CD8-positive, alpha-beta memory T cell (primary cell): ENCODE measurements at regions not wholly inside any gene's neighbourhood (a gene's known extent, or its start where the extent isn't known, plus 50 kb on each side); places are given as distances from the start of the nearest gene placed in this dataset.

Source experiments
- CTCF ChIA-PET: fragments of 350-600 bp; sonication (Branson Sonifier 250); formaldehyde crosslinking; loops from one replicate; lab custom pipeline; 2021; ENCODE audit warnings: antibody characterized with exemption; lab: Charles Lee
- POLR2A ChIA-PET: fragments of 350-600 bp; sonication (Branson Sonifier 250); formaldehyde crosslinking; loops from one replicate; lab custom pipeline; 2021; ENCODE audit warnings: antibody characterized with exemption; lab: Charles Lee
- DNase-seq, 5 donors: peaks; one replicate each; pipeline versions ENCODE4 v3.0.0 to v3.0.0-alpha.2; 2020 to 2022; ENCODE audit warnings: mixed read lengths in 1 of 5
- H3K27ac ChIP-seq: one replicate; pipeline ENCODE4 v1.7.0; 2013; ENCODE audit warnings: low read depth, mild to moderate bottlenecking, low read length, moderate library complexity
- H3K27me3 ChIP-seq: 2 replicates; pipeline ENCODE4 v1.7.0; 2013; ENCODE audit warnings: low read length, mild to moderate bottlenecking; ENCODE audit not compliant: insufficient read depth, poor library complexity, severe bottlenecking
- H3K36me3 ChIP-seq: 2 replicates; pipeline ENCODE4 v1.7.0; 2013; ENCODE audit warnings: mild to moderate bottlenecking, low read length, moderate library complexity; ENCODE audit not compliant: insufficient read depth
- H3K4me1 ChIP-seq: 2 replicates; pipeline ENCODE4 v1.7.0; 2013; ENCODE audit warnings: mild to moderate bottlenecking, low read length, moderate library complexity; ENCODE audit not compliant: insufficient read depth
- H3K4me3 ChIP-seq: 2 replicates; pipeline ENCODE4 v1.7.0; 2013; ENCODE audit warnings: mild to moderate bottlenecking, low read length
- H3K9me3 ChIP-seq: 2 replicates; pipeline ENCODE4 v1.7.0; 2013; ENCODE audit warnings: mild to moderate bottlenecking, low read length
- H3K27ac Mint-ChIP-seq, 8 donors: one replicate each; pipeline ENCODE4 v1.8.0; 2020 to 2021; ENCODE audit warnings: mixed read lengths in 8 of 8, mild to moderate bottlenecking in 6 of 8, inconsistent platforms in 3 of 8, moderate library complexity in 3 of 8
- H3K27me3 Mint-ChIP-seq, 2 donors: one replicate each; pipeline ENCODE4 v1.8.0; 2020 to 2021; ENCODE audit warnings: mixed read lengths in 2 of 2, mild to moderate bottlenecking in 1 of 2, moderate library complexity in 1 of 2
- H3K36me3 Mint-ChIP-seq, 3 donors: one replicate each; pipeline ENCODE4 v1.8.0; 2020 to 2021; ENCODE audit warnings: mixed read lengths in 3 of 3, inconsistent platforms in 1 of 3, mild to moderate bottlenecking in 1 of 3
- H3K4me1 Mint-ChIP-seq, 3 donors: one replicate each; pipeline ENCODE4 v1.8.0; 2020 to 2021; ENCODE audit warnings: mixed read lengths in 3 of 3, inconsistent platforms in 1 of 3, mild to moderate bottlenecking in 1 of 3
- H3K4me3 Mint-ChIP-seq, 7 donors: one replicate each; pipeline ENCODE4 v1.8.0; 2020 to 2021; ENCODE audit warnings: mixed read lengths in 7 of 7, mild to moderate bottlenecking in 6 of 7, moderate library complexity in 4 of 7, inconsistent platforms in 2 of 7
- H3K9me3 Mint-ChIP-seq, 5 donors: one replicate each; pipeline ENCODE4 v1.8.0; 2020 to 2022; ENCODE audit warnings: mixed read lengths in 5 of 5, mild to moderate bottlenecking in 3 of 5, moderate library complexity in 2 of 5, inconsistent platforms in 1 of 5

GRCh38 chr13:50593207-50593606 is 250.3 kb downstream of the DLEU7 start:
- peak overlapping the region in 2 of 8 donors; percentile 41 to 51 for H3K27ac Mint-ChIP-seq

GRCh38 chr13:50594276-50595051 is 249.0 kb downstream of the DLEU7 start:
- POLR2A ChIA-PET: interaction anchor here (0.6 kb wide), 1 partner anchor 318 kb away, joined by 3 read pairs; no protein-coding TSS in a partner anchor
- Histone ChIP-seq H3K27me3 (no peaks in the 10 kb centered on the region), H3K36me3 (no peaks in the 10 kb centered on the region), H3K4me1 (peaks cover 18% of the 10 kb centered on the region), H3K27ac (no peak overlapping the region), H3K9me3 (no peaks in the 10 kb centered on the region), H3K4me3 (peak overlapping the region; percentile 14)
- peak overlapping the region in 5 of 7 donors; percentile 3 to 73 (median 42) for H3K4me3 Mint-ChIP-seq
- CTCF ChIA-PET: no interaction called here
- H3K4me1 Mint-ChIP-seq: peaks cover 27 to 70% (median 47%) of the 10 kb centered on the region in 3 donors
- H3K9me3 Mint-ChIP-seq: no peaks in the 10 kb centered on the region
- H3K27me3 Mint-ChIP-seq: peaks cover 0 to 1% of the 10 kb centered on the region in 2 donors
- no peaks in the 10 kb centered on the region for H3K36me3 Mint-ChIP-seq
- peak overlapping the region in 6 of 8 donors; percentile 15 to 91 (median 73) for H3K27ac Mint-ChIP-seq
- peak in 2 of 5 donors; percentile 5 to 49 for DNase-seq

More at GRCh38 chr13:50593207-50593606, 250.3 kb downstream of the DLEU7 start:
- H3K27ac ChIP-seq: no peak overlapping the region
- ChIA-PET CTCF (no interaction called here), POLR2A (no interaction called here)
- Mint-ChIP-seq H3K27me3 (peaks cover 0 to 1% of the 10 kb centered on the region in 2 donors), H3K4me3 (no peak overlapping the region), H3K4me1 (peaks cover 27 to 76% (median 47%) of the 10 kb centered on the region in 3 donors), H3K9me3 (no peaks in the 10 kb centered on the region), H3K36me3 (no peaks in the 10 kb centered on the region)
- no peak for DNase-seq
- no peak overlapping the region for H3K4me3 ChIP-seq
- H3K9me3 ChIP-seq: no peaks in the 10 kb centered on the region
- H3K36me3 ChIP-seq: no peaks in the 10 kb centered on the region
- H3K27me3 ChIP-seq: no peaks in the 10 kb centered on the region
- peaks cover 18% of the 10 kb centered on the region for H3K4me1 ChIP-seq

- Histone ChIP-seq H3K36me3 (no peaks in the 10 kb centered on the region), H3K9me3 (no peaks in the 10 kb centered on the region), H3K27me3 (no peaks in the 10 kb centered on the region), H3K27ac (no peak overlapping the region), H3K4me3 (peak overlapping the region; percentile 14), H3K4me1 (peaks cover 18% of the 10 kb centered on the region)
- DNase-seq: no peak
- Mint-ChIP-seq H3K4me3 (peak overlapping the region in 1 of 7 donors; percentile 62), H3K27ac (peak overlapping the region in 5 of 8 donors; percentile 15 to 78 (median 55)), H3K27me3 (peaks cover 0 to 3% of the 10 kb centered on the region in 2 donors), H3K36me3 (no peaks in the 10 kb centered on the region), H3K9me3 (no peaks in the 10 kb centered on the region), H3K4me1 (peaks cover 27 to 63% (median 46%) of the 10 kb centered on the region in 3 donors)
- CTCF ChIA-PET: no interaction called here
- POLR2A ChIA-PET: interaction anchor here (0.6 kb wide), 1 partner anchor 317 kb away, joined by 3 read pairs; no protein-coding TSS in a partner anchor
Measured at GRCh38 chr13:50595196-50595595, 248.3 kb downstream of the DLEU7 start.

GRCh38 chr13:50596156-50596555 is 247.3 kb downstream of the DLEU7 start:
- no peak for DNase-seq
- Histone ChIP-seq H3K9me3 (no peaks in the 10 kb centered on the region), H3K4me1 (peaks cover 18% of the 10 kb centered on the region), H3K27me3 (no peaks in the 10 kb centered on the region), H3K4me3 (no peak overlapping the region), H3K36me3 (no peaks in the 10 kb centered on the region), H3K27ac (no peak overlapping the region)
- H3K36me3 Mint-ChIP-seq: no peaks in the 10 kb centered on the region
- ChIA-PET CTCF (no interaction called here), POLR2A (no interaction called here)
- peak overlapping the region in 1 of 8 donors; percentile 78 for H3K27ac Mint-ChIP-seq
- peaks cover 0 to 3% of the 10 kb centered on the region in 2 donors for H3K27me3 Mint-ChIP-seq
- peaks cover 0 to 2% (median 0%) of the 10 kb centered on the region in 5 donors for H3K9me3 Mint-ChIP-seq
- peaks cover 27 to 61% (median 40%) of the 10 kb centered on the region in 3 donors for H3K4me1 Mint-ChIP-seq
- no peak overlapping the region for H3K4me3 Mint-ChIP-seq

- Mint-ChIP-seq H3K27me3 (peaks cover 0 to 3% of the 10 kb centered on the region in 2 donors), H3K27ac (peak overlapping the region in 1 of 8 donors; percentile 26), H3K36me3 (no peaks in the 10 kb centered on the region), H3K4me1 (peaks cover 27 to 58% (median 40%) of the 10 kb centered on the region in 3 donors), H3K9me3 (peaks cover 0 to 2% (median 0%) of the 10 kb centered on the region in 5 donors), H3K4me3 (no peak overlapping the region)
- Histone ChIP-seq H3K27ac (no peak overlapping the region), H3K27me3 (no peaks in the 10 kb centered on the region), H3K4me3 (no peak overlapping the region), H3K36me3 (no peaks in the 10 kb centered on the region), H3K4me1 (peaks cover 18% of the 10 kb centered on the region), H3K9me3 (no peaks in the 10 kb centered on the region)
- DNase-seq: no peak
- POLR2A ChIA-PET: no interaction called here
- CTCF ChIA-PET: no interaction called here
Measured at GRCh38 chr13:50596776-50597203, 246.7 kb downstream of the DLEU7 start.

- DNase-seq: no peak
- Histone ChIP-seq H3K9me3 (no peaks in the 10 kb centered on the region), H3K27me3 (no peaks in the 10 kb centered on the region), H3K27ac (no peak overlapping the region), H3K4me1 (peaks cover 10% of the 10 kb centered on the region), H3K36me3 (no peaks in the 10 kb centered on the region), H3K4me3 (no peak overlapping the region)
- Mint-ChIP-seq H3K36me3 (no peaks in the 10 kb centered on the region), H3K27me3 (peaks cover 0 to 3% of the 10 kb centered on the region in 2 donors), H3K9me3 (peaks cover 0 to 2% (median 0%) of the 10 kb centered on the region in 5 donors), H3K4me3 (peak overlapping the region in 1 of 7 donors; percentile 10), H3K4me1 (peaks cover 21 to 48% (median 31%) of the 10 kb centered on the region in 3 donors), H3K27ac (peak overlapping the region in 1 of 8 donors; percentile 66)
- ChIA-PET CTCF (no interaction called here), POLR2A (no interaction called here)
Measured at GRCh38 chr13:50598338-50598737, 245.2 kb downstream of the DLEU7 start.

GRCh38 chr13:50599046-50599445 is 244.4 kb downstream of the DLEU7 start:
- Mint-ChIP-seq H3K4me1 (peaks cover 16 to 41% (median 24%) of the 10 kb centered on the region in 3 donors), H3K27ac (no peak overlapping the region), H3K27me3 (peaks cover 0 to 3% of the 10 kb centered on the region in 2 donors), H3K36me3 (no peaks in the 10 kb centered on the region), H3K9me3 (peaks cover 0 to 2% (median 0%) of the 10 kb centered on the region in 5 donors), H3K4me3 (no peak overlapping the region)
- ChIA-PET POLR2A (no interaction called here), CTCF (no interaction called here)
- H3K36me3 ChIP-seq: no peaks in the 10 kb centered on the region
- DNase-seq: no peak
- H3K27me3 ChIP-seq: no peaks in the 10 kb centered on the region
- H3K9me3 ChIP-seq: no peaks in the 10 kb centered on the region
- H3K4me1 ChIP-seq: peaks cover 9% of the 10 kb centered on the region
- H3K27ac ChIP-seq: no peak overlapping the region
- no peak overlapping the region for H3K4me3 ChIP-seq

- Mint-ChIP-seq H3K36me3 (no peaks in the 10 kb centered on the region), H3K4me1 (peaks cover 9 to 32% (median 16%) of the 10 kb centered on the region in 3 donors)
- POLR2A ChIA-PET: no interaction called here
Measured at GRCh38 chr13:50599927-50600326, 243.6 kb downstream of the DLEU7 start.

More at GRCh38 chr13:50599927-50600326, 243.6 kb downstream of the DLEU7 start:
- no peaks in the 10 kb centered on the region for H3K27me3 ChIP-seq
- H3K9me3 ChIP-seq: no peaks in the 10 kb centered on the region
- no peak overlapping the region for H3K4me3 ChIP-seq
- DNase-seq: no peak
- H3K27me3 Mint-ChIP-seq: peaks cover 0 to 3% of the 10 kb centered on the region in 2 donors
- H3K36me3 ChIP-seq: no peaks in the 10 kb centered on the region
- H3K9me3 Mint-ChIP-seq: peaks cover 0 to 2% (median 0%) of the 10 kb centered on the region in 5 donors
- H3K4me1 ChIP-seq: peaks cover 4% of the 10 kb centered on the region
- H3K4me3 Mint-ChIP-seq: no peak overlapping the region
- H3K27ac Mint-ChIP-seq: no peak overlapping the region
- CTCF ChIA-PET: no interaction called here
- no peak overlapping the region for H3K27ac ChIP-seq
